NCI-H2196 (cell line): ENCODE measurements at regions not wholly inside any gene's neighbourhood (a gene's known extent, or its start where the extent isn't known, plus 50 kb on each side); places are given as distances from the start of the nearest gene placed in this dataset.

Source experiments
- DNase-seq: peaks from one replicate; lab custom pipeline; 2025; ENCODE audit not compliant: unreplicated experiment; lab: John Stamatoyannopoulos, UW

GRCh38 chr10:3016016-3016415, 51.3 kb upstream of the PFKP start:
- no peak for DNase-seq

- no peak for DNase-seq
Measured at GRCh38 chr10:3014968-3015367, 52.4 kb upstream of the PFKP start.

GRCh38 chr10:3012223-3012622, 55.1 kb upstream of the PFKP start:
- DNase-seq: no peak

- DNase-seq: no peak
Measured at GRCh38 chr10:3010816-3011460, 56.4 kb upstream of the PFKP start.

- no peak for DNase-seq
Measured at GRCh38 chr10:3010334-3010733, 57.0 kb upstream of the PFKP start.

- no peak for DNase-seq
Measured at GRCh38 chr10:3009341-3009740, 58.0 kb upstream of the PFKP start.

GRCh38 chr10:3008518-3009195, 58.7 kb upstream of the PFKP start:
- DNase-seq: no peak

GRCh38 chr10:3006607-3007006, 60.7 kb upstream of the PFKP start:
- DNase-seq: no peak

- no peak for DNase-seq
Measured at GRCh38 chr10:3006093-3006492, 61.3 kb upstream of the PFKP start.

GRCh38 chr10:3002304-3002703, 65.0 kb upstream of the PFKP start:
- DNase-seq: no peak

- DNase-seq: no peak
Measured at GRCh38 chr10:3000048-3000447, 67.3 kb upstream of the PFKP start.

GRCh38 chr10:2994221-2994961, 73.0 kb upstream of the PFKP start:
- DNase-seq: no peak

- DNase-seq: no peak
Measured at GRCh38 chr10:2993636-2994035, 73.7 kb upstream of the PFKP start.

GRCh38 chr10:2992401-2993198, 74.7 kb upstream of the PFKP start:
- no peak for DNase-seq

GRCh38 chr10:2990764-2991163, 76.6 kb upstream of the PFKP start:
- no peak for DNase-seq

GRCh38 chr10:2989292-2989947, 77.9 kb upstream of the PFKP start:
- DNase-seq: no peak

- no peak for DNase-seq
Measured at GRCh38 chr10:2987185-2987768, 80.1 kb upstream of the PFKP start.

GRCh38 chr10:2986391-2986801, 81.0 kb upstream of the PFKP start:
- DNase-seq: no peak

- peak; percentile 57 for DNase-seq
Measured at GRCh38 chr10:2985729-2986232, 81.6 kb upstream of the PFKP start.

GRCh38 chr10:2984682-2985081, 82.7 kb upstream of the PFKP start:
- DNase-seq: no peak
